GM19328 (cell line): ENCODE measurements at regions not wholly inside any gene's neighbourhood (a gene's known extent, or its start where the extent isn't known, plus 50 kb on each side); places are given as distances from the start of the nearest gene placed in this dataset.

Experiments used
- ATAC-seq: cut with Tn5 transposase; IDR thresholded peaks from one replicate; pipeline ENCODE4 v1.9.1; 2021; ENCODE audit warnings: mild to moderate bottlenecking, moderate library complexity; ENCODE audit not compliant: unreplicated experiment

GRCh38 chr2:217484046-217484445, 518.7 kb downstream of the TNS1 start:
- ATAC-seq, result no peak

- no peak for ATAC-seq
These were observed 520.6 kb downstream of the TNS1 start for GRCh38 chr2:217482056-217482710.

GRCh38 chr2:217481577-217481976, 521.2 kb downstream of the TNS1 start:
- ATAC-seq, result no peak

GRCh38 chr2:217479566-217479965, 523.2 kb downstream of the TNS1 start:
- ATAC-seq, result no peak

- ATAC-seq, result no peak
These were observed 523.9 kb downstream of the TNS1 start for GRCh38 chr2:217478831-217479455.

GRCh38 chr2:217477583-217477982, 525.2 kb downstream of the TNS1 start:
- ATAC-seq, result no peak

- ATAC-seq, result no peak
These were observed 527.0 kb downstream of the TNS1 start for GRCh38 chr2:217475791-217476190.

- ATAC-seq, result no peak
These were observed 527.7 kb downstream of the TNS1 start for GRCh38 chr2:217475101-217475500.

- no peak for ATAC-seq
These were observed 531.5 kb downstream of the TNS1 start for GRCh38 chr2:217471319-217471718.

- ATAC-seq, result no peak
These were observed 533.5 kb downstream of the TNS1 start for GRCh38 chr2:217469203-217469810.

- no peak for ATAC-seq
These were observed 534.6 kb downstream of the TNS1 start for GRCh38 chr2:217468042-217468830.

- ATAC-seq, result no peak
These were observed 535.5 kb downstream of the TNS1 start for GRCh38 chr2:217467331-217467730.

- no peak for ATAC-seq
These were observed 536.0 kb downstream of the TNS1 start for GRCh38 chr2:217466805-217467204.

- no peak for ATAC-seq
These were observed 536.7 kb downstream of the TNS1 start for GRCh38 chr2:217466104-217466503.

GRCh38 chr2:217465100-217465499, 537.7 kb downstream of the TNS1 start:
- ATAC-seq, result no peak

- no peak for ATAC-seq
These were observed 539.3 kb downstream of the TNS1 start for GRCh38 chr2:217463402-217464075.

- ATAC-seq, result no peak
These were observed 540.7 kb downstream of the TNS1 start for GRCh38 chr2:217462121-217462520.

- ATAC-seq, result no peak
These were observed 541.1 kb downstream of the TNS1 start for GRCh38 chr2:217461674-217462073.

GRCh38 chr2:217459680-217460405, 543.0 kb downstream of the TNS1 start:
- ATAC-seq, result no peak

- ATAC-seq, result no peak
These were observed 543.8 kb downstream of the TNS1 start for GRCh38 chr2:217459016-217459415.
